IPS-18c (cell line): ENCODE measurements at regions not wholly inside any gene's neighbourhood (a gene's known extent, or its start where the extent isn't known, plus 50 kb on each side); places are given as distances from the start of the nearest gene placed in this dataset.

ENCODE experiments used
- H3K4me3 ChIP-seq: 2 replicates; pipeline ENCODE4 v1.7.0; 2013; ENCODE audit warnings: low read depth, mild to moderate bottlenecking, low read length, moderate library complexity; ENCODE audit not compliant: insufficient read depth
- H3K9me3 ChIP-seq: one replicate; pipeline ENCODE4 v1.6.1; 2013; ENCODE audit warnings: mild to moderate bottlenecking, low read length, moderate library complexity; ENCODE audit not compliant: control insufficient read depth, insufficient read depth

GRCh38 chr15:94777037-94777436, 545.7 kb downstream of the MCTP2 start:
- Histone ChIP-seq H3K9me3 (no peaks in the 10 kb centered on the region), H3K4me3 (no peak overlapping the region)

GRCh38 chr15:94778840-94779239, 547.5 kb downstream of the MCTP2 start:
- H3K4me3 ChIP-seq, result no peak overlapping the region
- no peaks in the 10 kb centered on the region for H3K9me3 ChIP-seq

GRCh38 chr15:94780166-94780565, 548.8 kb downstream of the MCTP2 start:
- Histone ChIP-seq H3K9me3 (no peaks in the 10 kb centered on the region), H3K4me3 (no peak overlapping the region)

- Histone ChIP-seq H3K4me3 (no peak overlapping the region), H3K9me3 (no peaks in the 10 kb centered on the region)
Observed at GRCh38 chr15:94785091-94785490, 553.7 kb downstream of the MCTP2 start.

DNA sequence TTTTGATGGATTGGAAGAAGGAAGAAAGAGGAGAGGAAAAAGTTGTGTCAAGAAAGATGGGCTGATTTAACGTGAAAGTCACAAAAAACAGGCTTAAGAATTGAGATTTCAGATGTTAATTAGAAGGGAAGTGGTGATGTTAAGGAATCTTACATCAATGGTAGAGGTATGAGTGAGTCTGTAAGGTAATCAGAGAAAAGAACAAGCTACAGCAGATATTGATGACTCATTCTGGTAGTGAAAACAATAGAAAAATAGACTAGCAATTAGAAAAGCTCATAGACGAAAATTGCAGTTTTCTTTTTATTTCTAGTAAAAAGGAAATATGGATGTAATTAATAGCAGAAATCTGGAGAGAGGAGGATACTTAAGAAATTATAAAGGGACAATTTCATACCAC, 559.6 kb downstream of the MCTP2 start:
- Histone ChIP-seq H3K4me3 (no peak overlapping the region), H3K9me3 (no peaks in the 10 kb centered on the region)

- Histone ChIP-seq H3K9me3 (no peaks in the 10 kb centered on the region), H3K4me3 (no peak overlapping the region)
Observed at GRCh38 chr15:94791510-94791909, 560.1 kb downstream of the MCTP2 start.

DNA sequence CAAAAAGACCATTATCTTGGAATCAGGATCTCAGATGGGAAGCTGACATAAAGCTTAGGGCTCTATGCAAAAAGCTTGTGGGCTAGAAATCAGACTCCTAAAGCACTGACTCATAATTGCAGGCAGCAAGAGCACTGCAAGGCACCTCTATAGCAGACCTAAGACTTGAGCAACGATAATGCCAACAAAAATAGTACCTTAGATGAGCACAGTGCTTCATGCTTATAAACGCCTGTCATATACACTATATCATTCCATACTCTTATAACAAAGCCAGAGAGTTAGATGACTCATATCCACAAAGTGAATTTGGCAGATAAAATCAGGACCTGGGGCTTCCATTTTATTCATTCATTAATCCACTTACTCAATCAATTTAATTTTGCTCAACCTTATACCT, 560.8 kb downstream of the MCTP2 start:
- H3K9me3 ChIP-seq, result no peaks in the 10 kb centered on the region
- no peak overlapping the region for H3K4me3 ChIP-seq

DNA sequence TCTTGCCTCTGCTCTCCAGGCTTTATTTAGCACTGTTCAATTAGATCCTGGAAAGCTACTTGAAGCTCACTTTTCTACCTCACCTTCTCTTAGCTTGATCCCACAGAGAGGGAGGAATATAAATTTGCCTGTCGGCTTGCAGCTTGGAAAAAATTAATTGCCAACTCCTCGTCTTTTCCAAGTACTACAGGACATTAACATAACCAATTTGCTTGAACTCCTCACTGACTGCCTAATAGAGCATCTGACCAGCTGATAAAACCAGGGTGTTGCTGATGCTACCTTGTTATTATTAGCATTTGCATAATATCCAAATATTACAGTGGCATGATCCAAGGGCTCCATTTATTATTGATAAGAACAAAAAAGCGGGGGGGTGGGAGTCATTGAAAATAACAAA, 561.8 kb downstream of the MCTP2 start:
- no peak overlapping the region for H3K4me3 ChIP-seq
- H3K9me3 ChIP-seq, result no peaks in the 10 kb centered on the region

GRCh38 chr15:94793641-94794040, 562.3 kb downstream of the MCTP2 start:
- no peak overlapping the region for H3K4me3 ChIP-seq
- H3K9me3 ChIP-seq, result no peaks in the 10 kb centered on the region

DNA sequence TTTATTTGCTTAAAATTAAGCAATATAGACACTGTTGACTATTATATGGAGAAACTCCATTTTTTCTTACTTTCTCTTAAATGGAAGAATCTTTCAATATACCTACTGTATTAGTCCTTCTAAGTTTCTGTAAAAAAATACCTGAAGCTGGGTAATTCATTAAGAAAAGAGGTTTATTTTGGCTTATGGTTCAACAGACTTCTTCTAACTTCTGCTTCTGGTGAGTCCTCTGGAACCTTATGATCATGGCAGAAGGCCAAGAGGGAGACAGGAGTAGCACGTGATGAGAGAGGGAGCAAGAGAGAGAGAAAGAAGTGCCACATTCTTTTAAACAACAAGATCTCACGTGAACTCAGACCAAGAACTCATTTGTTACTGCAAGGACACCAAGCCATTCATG, 573.3 kb downstream of the MCTP2 start:
- Histone ChIP-seq H3K4me3 (no peak overlapping the region), H3K9me3 (no peaks in the 10 kb centered on the region)

DNA sequence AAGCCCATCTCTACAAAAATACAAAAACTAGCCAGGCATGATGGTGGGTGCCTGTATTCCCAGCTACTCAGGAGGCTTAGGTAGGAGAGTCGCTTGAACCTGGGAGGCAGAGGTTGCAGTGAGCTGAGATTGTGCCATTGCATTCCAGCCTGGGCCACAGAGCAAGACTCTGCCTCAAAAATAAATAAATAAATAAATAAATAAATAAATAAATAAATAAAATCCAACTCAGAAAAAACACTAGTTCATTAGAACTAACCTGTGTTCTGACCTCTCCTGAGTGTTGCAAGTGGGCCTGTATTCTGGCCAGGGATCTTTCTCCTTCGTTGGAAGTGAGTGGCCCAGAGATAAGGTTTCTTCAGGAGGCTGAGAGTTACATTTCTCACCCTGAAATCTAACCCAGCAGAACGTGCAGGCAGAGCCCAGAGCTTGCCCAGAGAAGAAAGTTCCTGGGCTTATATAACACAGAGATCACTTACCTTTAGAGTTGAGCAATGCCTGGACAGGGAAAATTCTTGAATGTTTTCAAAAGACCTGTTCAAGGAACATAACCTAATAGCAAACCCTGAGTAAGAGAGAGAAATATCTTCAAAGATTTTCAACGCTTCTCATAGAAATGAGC, 583.9 kb downstream of the MCTP2 start:
- H3K9me3 ChIP-seq, result no peaks in the 10 kb centered on the region

GRCh38 chr15:94815914-94816313, 584.6 kb downstream of the MCTP2 start:
- Histone ChIP-seq H3K4me3 (no peak overlapping the region), H3K9me3 (no peaks in the 10 kb centered on the region)

More for the DNA sequence above, 583.9 kb downstream of the MCTP2 start:
- H3K4me3 ChIP-seq, result no peak overlapping the region

DNA sequence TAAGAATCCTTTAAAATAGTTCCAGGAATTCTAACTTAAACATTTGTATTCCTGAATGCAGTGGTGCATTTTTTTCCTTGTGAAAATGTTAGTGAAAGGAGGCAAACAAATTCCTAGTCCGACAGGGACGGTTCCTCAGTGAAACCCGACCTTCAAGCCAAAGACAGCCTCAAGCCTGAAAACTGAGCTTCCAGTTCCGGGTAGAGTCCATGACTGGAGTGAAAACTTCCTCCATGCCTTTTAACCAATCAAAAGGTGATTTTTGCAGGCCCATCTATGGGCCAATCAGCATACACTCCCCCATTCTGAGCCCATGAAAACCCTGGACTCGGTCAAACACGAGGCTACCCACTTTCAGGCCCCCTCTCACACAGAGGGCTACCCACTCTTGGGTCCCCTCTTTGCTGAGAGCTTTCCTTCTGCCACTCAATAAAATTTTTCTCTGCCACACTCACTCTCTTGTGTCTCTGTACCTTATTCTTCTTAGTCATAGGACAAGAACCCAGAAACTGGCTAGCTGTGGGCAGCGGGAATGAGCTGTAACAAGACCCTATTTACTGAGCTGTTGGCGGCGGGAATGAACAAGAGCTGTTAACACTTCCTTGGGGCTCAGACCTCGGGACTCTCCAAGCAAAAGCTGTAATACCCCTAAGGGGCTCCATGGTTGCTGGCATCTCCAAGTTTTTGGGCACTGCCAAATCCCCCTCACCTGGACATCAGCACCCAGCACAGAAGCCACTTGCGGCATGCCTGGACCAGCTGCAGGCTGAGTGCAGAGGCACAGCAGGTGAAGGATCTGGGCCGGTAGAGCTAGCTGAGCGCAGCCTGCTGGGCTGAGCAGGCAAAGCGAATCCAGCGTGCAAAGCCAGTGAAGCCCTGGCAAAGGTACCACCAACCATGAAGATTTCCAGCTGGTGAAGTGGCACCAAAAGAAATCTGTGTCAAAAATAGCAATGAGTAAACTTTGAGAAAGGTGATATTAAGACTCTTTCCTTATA, 598.8 kb downstream of the MCTP2 start:
- H3K4me3 ChIP-seq, result no peak overlapping the region
- H3K9me3 ChIP-seq, result no peaks in the 10 kb centered on the region

DNA sequence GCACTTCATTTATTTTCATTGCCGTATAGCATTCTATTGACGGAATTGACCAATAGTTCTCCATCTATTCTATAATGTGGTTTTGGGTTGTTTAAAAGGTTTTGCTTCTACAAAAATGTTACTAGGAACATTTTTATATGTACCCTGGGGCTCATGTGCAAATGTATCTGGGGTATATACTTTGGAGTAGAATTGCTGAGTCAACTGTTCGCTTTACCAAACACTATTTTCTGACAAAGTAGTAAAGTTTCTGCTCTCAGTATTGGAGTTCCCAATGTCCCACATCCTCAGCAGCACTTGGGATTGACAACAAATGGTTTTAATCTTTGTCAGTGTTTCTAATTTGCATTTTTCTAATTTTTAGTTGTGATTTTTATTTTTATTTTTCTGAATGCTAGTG, 602.6 kb downstream of the MCTP2 start:
- Histone ChIP-seq H3K4me3 (no peak overlapping the region), H3K9me3 (no peaks in the 10 kb centered on the region)

GRCh38 chr15:94834494-94834893, 603.1 kb downstream of the MCTP2 start:
- H3K4me3 ChIP-seq, result no peak overlapping the region
- no peaks in the 10 kb centered on the region for H3K9me3 ChIP-seq

DNA sequence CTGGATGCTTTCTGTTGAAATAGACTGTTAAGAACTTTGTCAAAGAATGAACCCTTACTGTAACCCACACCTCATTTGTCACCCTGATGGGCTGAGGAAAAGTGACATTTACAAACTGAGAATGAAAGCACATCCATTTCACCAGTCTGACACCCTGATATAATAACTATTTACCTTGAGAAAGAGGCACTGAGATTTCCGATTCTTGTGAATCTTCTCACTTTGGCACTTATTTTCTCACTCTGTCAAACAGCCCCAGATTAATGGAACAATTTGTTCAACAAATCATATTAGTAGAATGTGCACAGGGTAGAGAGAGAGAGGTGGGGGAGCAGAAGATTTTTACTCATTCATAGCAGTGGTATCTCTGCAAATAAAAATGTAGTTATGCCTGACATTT, 606.9 kb downstream of the MCTP2 start:
- H3K9me3 ChIP-seq, result peaks cover 2% of the 10 kb centered on the region
- no peak overlapping the region for H3K4me3 ChIP-seq

DNA sequence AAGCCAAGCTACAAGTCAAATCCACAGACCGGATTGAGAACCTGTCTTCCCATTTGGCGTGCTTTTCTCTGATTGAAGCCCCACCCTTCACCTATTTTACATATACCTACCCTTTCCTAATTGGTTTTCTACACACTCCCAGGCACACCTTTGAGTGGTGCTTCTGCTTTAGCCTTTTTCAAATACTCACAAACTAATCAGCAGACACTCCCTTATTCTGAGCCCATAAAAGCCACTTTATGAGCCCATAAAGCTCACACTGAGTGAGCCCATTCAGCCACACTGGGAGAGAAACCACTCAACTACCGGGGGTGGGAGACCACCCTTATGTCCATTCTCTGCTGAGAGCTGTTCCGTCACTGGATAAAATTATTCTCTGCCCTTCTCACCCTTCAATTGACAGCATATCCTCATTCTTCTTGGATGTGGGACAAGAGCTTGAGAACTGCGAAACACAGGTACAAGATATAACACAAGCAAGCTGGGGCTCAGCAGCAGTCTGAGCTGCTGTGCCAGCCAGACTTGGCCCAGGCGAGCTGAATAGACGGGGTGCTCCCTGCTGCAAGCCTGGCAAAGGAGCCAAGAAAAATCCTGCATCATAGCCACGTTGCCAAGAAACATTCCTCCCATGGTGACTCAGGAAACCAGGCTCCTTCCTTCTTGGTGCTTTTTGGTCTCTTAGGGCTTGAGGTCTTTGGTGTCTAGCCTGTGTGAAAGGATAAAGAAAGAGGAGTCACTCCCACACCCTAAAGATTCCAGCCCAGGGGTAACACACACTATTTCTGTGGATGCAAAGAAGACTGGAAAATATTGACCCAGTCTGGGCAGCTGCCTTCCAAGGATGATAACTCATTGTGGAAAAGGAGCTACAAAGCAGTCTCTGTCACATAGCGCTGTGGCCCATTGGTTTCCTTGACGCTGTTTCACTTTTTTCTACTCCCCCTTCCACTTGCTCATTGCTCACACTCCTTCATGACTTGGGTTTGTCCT, 609.7 kb downstream of the MCTP2 start:
- peaks cover 2% of the 10 kb centered on the region for H3K9me3 ChIP-seq
- H3K4me3 ChIP-seq, result no peak overlapping the region
